HCT116 (cell line): ENCODE measurements at regions not wholly inside any gene's neighbourhood (a gene's known extent, or its start where the extent isn't known, plus 50 kb on each side); places are given as distances from the start of the nearest gene placed in this dataset.

ENCODE experiments used
- ATAC-seq: fragments of 200-7000 bp; cut with Tn5 transposase; 2 replicates; pipeline ENCODE4 v1.9.1; 2020; ENCODE audit warnings: mild to moderate bottlenecking, moderate library complexity
- BruUV-seq: library from RNA; stranded (reverse); fragments of 400-500 nt; replicated peaks from 2 replicates; lab custom pipeline; 2021; lab: Mats Ljungman, UMichigan
- CTCF ChIA-PET: fragments of 300-600 bp; sonication (Branson Sonifier 250); formaldehyde crosslinking; loops from one replicate; lab custom pipeline; 2021; ENCODE audit warnings: antibody characterized with exemption; lab: Charles Lee
- POLR2A ChIA-PET: fragments of 300-600, 350-600 bp; sonication (Branson Sonifier 250); formaldehyde crosslinking; loops from one replicate; lab custom pipeline; 2021; ENCODE audit warnings: antibody characterized with exemption; lab: Charles Lee
- RAD21 ChIA-PET, 2 experiments: fragments of 300-600 bp; sonication (Branson Sonifier 250); formaldehyde crosslinking; loops; one replicate each; lab custom pipeline; 2023; ENCODE audit warnings: low total read pairs in 2 of 2; ENCODE audit not compliant: uncharacterized antibody in 2 of 2, unreplicated experiment in 2 of 2, low non-redundant PET in 1 of 2; lab: Charles Lee
- DNase-seq: peaks from one replicate; pipeline ENCODE4 v3.0.0-alpha.2; 2010; ENCODE audit warnings: low read depth, low spot score
- H2AFZ ChIP-seq: fragments of 200-600 bp; shearing (Covaris generic), sonication (generic); 2 replicates; pipeline ENCODE4 v1.6.1; 2017; ENCODE audit warnings: low read depth, mixed run types, mixed read lengths, antibody characterized with exemption, low read length; ENCODE audit not compliant: poor library complexity, severe bottlenecking
- H3K27ac ChIP-seq: 2 replicates; pipeline ENCODE4 v1.5.1; 2012; ENCODE audit warnings: low read depth, low read length
- H3K27me3 ChIP-seq: fragments of 200-600 bp; sonication (generic); 2 replicates; pipeline ENCODE4 v1.6.1; 2016; ENCODE audit warnings: mixed run types, low read length, mixed read lengths; ENCODE audit not compliant: insufficient read depth
- H3K36me3 ChIP-seq, 2 experiments: fragments of 200-500 bp in 1 of 2; fragments of 200-600 bp in 1 of 2; sonication (Bioruptor generic) in 1 of 2; sonication (generic) in 1 of 2; 2 replicates each; pipeline versions ENCODE4 v1.5.1 to v1.6.1; 2014 to 2016; ENCODE audit warnings: low read length in 2 of 2, inconsistent platforms in 1 of 2, mixed read lengths in 1 of 2, mixed run types in 1 of 2; ENCODE audit not compliant: insufficient read depth in 2 of 2, control insufficient read depth in 1 of 2
- H3K4me1 ChIP-seq, 2 experiments: fragments of 200-600 bp in 1 of 2; sonication (generic) in 1 of 2; 2 replicates each; pipeline versions ENCODE4 v1.5.1 to v1.6.1; 2012 to 2017; ENCODE audit warnings: low read length in 2 of 2, inconsistent platforms in 1 of 2, mild to moderate bottlenecking in 1 of 2, mixed read lengths in 1 of 2, mixed run types in 1 of 2, moderate library complexity in 1 of 2; ENCODE audit not compliant: insufficient read depth in 2 of 2, control insufficient read depth in 1 of 2
- H3K4me2 ChIP-seq: fragments of 200-600 bp; sonication (generic); 2 replicates; pipeline ENCODE4 v1.6.1; 2017; ENCODE audit warnings: mixed run types, low read length, mixed read lengths
- H3K4me3 ChIP-seq, 2 experiments: fragments of 200-600 bp in 1 of 2; sonication (generic) in 1 of 2; replicated peaks in 1 of 2; 2 replicates each; pipeline ENCODE4 v1.5.1; 2011 to 2016; ENCODE audit warnings: low read length in 2 of 2, control low read depth in 1 of 2, low read depth in 1 of 2, mild to moderate bottlenecking in 1 of 2, mixed read lengths in 1 of 2, mixed run types in 1 of 2
- H3K79me2 ChIP-seq: fragments of 200-600 bp; sonication (generic); 2 replicates; pipeline ENCODE4 v1.6.1; 2017; ENCODE audit warnings: mild to moderate bottlenecking, mixed run types, low read length, moderate library complexity, mixed read lengths; ENCODE audit not compliant: insufficient read depth
- H3K9ac ChIP-seq: fragments of 200-600 bp; sonication (generic); 2 replicates; pipeline ENCODE4 v1.6.1; 2016; ENCODE audit warnings: low read length, mixed read lengths
- H3K9me2 ChIP-seq: fragments of 200-600 bp; sonication (generic), shearing (Covaris generic); 2 replicates; pipeline ENCODE4 v1.6.1; 2017; ENCODE audit warnings: mixed run types, mild to moderate bottlenecking, moderate library complexity; ENCODE audit not compliant: insufficient read depth
- H3K9me3 ChIP-seq, 2 experiments: fragments of 200-500 bp in 1 of 2; fragments of 200-600 bp in 1 of 2; sonication (Bioruptor generic) in 1 of 2; sonication (generic) in 1 of 2; 2 replicates each; pipeline ENCODE4 v1.6.1; 2014 to 2017; ENCODE audit warnings: low read length in 2 of 2, mixed read lengths in 2 of 2, inconsistent platforms in 1 of 2, low read depth in 1 of 2, mild to moderate bottlenecking in 1 of 2, mixed run types in 1 of 2, moderate library complexity in 1 of 2; ENCODE audit not compliant: control insufficient read depth in 1 of 2, insufficient read depth in 1 of 2
- H4K20me1 ChIP-seq: fragments of 200-600 bp; sonication (generic), shearing (Covaris generic); 2 replicates; pipeline ENCODE4 v1.6.1; 2017; ENCODE audit warnings: mixed run types, mild to moderate bottlenecking, moderate library complexity; ENCODE audit not compliant: insufficient read depth
- CEBPB ChIP-seq: IDR thresholded peaks from 2 replicates; pipeline ENCODE4 v1.6.1; 2012; ENCODE audit warnings: low read depth
- ELF1 ChIP-seq: IDR thresholded peaks from 2 replicates; pipeline ENCODE4 v1.6.1; 2012; ENCODE audit warnings: low read depth, borderline replicate concordance
- JUND ChIP-seq: IDR thresholded peaks from 2 replicates; pipeline ENCODE4 v1.6.1; 2012
- MAX ChIP-seq: IDR thresholded peaks from 2 replicates; pipeline ENCODE4 v1.6.1; 2012
- SP1 ChIP-seq: IDR thresholded peaks from 2 replicates; pipeline ENCODE4 v1.6.1; 2012; ENCODE audit warnings: low read depth
- ZFX ChIP-seq: fragments of 450-650 bp; IDR thresholded peaks from 2 replicates; pipeline ENCODE4 v1.6.1; 2017
- intact Hi-C: fragments of 100-400 bp; cut with micrococcal nuclease; formaldehyde crosslinking; loops from 2 replicates; pipeline ENCODE4 v1.10.0; 2022
- TF ChIP-seq, protein P1 (sequence below): IDR thresholded peaks from 2 replicates; pipeline ENCODE4 v1.6.1; 2012; ENCODE audit warnings: low read depth
- TF ChIP-seq, protein P2 (sequence below), 3 experiments: fragments of 200-600 bp in 1 of 3; sonication (generic) in 1 of 3; IDR thresholded peaks in 2 of 3; conservative IDR thresholded peaks in 1 of 3; 2 replicates each; pipeline ENCODE4 v1.5.1; 2012 to 2017; ENCODE audit warnings: low read depth in 2 of 3, low read length in 2 of 3, antibody characterized with exemption in 1 of 3, borderline replicate concordance in 1 of 3, control low read depth in 1 of 3, mild to moderate bottlenecking in 1 of 3, mixed read lengths in 1 of 3, mixed run types in 1 of 3, moderate library complexity in 1 of 3; ENCODE audit not compliant: insufficient read depth in 1 of 3
- TF ChIP-seq, protein P3 (sequence below): IDR thresholded peaks from 2 replicates; pipeline ENCODE4 v1.6.1; 2011; ENCODE audit warnings: mild to moderate bottlenecking, low read length, moderate library complexity; ENCODE audit not compliant: insufficient replicate concordance; ENCODE audit errors: extremely low read depth

- RAD21 ChIA-PET = no interaction called here
- no peak for DNase-seq
- Histone ChIP-seq H3K4me2 (no peak overlapping the region), H3K9me3 (peaks cover 0 to 25% of the 10 kb centered on the region in 2 experiments; a peak in 2 of 4 replicates), H3K27ac (no peak overlapping the region), H3K9ac (no peak overlapping the region), H4K20me1 (no peaks in the 10 kb centered on the region), H3K36me3 (no peaks in the 10 kb centered on the region), H3K4me1 (no peaks in the 10 kb centered on the region), H3K79me2 (no peaks in the 10 kb centered on the region), H2AFZ (no peak overlapping the region), H3K27me3 (no peaks in the 10 kb centered on the region), H3K9me2 (no peaks in the 10 kb centered on the region), H3K4me3 (no peak overlapping the region)
- CTCF ChIA-PET = no interaction called here
- no peak for ATAC-seq
- intact Hi-C loops = no loop called here
- BruUV-seq = no TSS peak
- POLR2A ChIA-PET = no interaction called here
- TF ChIP-seq MAX (no peak), SP1 (no peak), ELF1 (no peak), CEBPB (no peak), ZFX (no peak), JUND (no peak)
- TF ChIP-seq, protein P1, sequence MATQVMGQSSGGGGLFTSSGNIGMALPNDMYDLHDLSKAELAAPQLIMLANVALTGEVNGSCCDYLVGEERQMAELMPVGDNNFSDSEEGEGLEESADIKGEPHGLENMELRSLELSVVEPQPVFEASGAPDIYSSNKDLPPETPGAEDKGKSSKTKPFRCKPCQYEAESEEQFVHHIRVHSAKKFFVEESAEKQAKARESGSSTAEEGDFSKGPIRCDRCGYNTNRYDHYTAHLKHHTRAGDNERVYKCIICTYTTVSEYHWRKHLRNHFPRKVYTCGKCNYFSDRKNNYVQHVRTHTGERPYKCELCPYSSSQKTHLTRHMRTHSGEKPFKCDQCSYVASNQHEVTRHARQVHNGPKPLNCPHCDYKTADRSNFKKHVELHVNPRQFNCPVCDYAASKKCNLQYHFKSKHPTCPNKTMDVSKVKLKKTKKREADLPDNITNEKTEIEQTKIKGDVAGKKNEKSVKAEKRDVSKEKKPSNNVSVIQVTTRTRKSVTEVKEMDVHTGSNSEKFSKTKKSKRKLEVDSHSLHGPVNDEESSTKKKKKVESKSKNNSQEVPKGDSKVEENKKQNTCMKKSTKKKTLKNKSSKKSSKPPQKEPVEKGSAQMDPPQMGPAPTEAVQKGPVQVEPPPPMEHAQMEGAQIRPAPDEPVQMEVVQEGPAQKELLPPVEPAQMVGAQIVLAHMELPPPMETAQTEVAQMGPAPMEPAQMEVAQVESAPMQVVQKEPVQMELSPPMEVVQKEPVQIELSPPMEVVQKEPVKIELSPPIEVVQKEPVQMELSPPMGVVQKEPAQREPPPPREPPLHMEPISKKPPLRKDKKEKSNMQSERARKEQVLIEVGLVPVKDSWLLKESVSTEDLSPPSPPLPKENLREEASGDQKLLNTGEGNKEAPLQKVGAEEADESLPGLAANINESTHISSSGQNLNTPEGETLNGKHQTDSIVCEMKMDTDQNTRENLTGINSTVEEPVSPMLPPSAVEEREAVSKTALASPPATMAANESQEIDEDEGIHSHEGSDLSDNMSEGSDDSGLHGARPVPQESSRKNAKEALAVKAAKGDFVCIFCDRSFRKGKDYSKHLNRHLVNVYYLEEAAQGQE = no peak
- TF ChIP-seq, protein P2, sequence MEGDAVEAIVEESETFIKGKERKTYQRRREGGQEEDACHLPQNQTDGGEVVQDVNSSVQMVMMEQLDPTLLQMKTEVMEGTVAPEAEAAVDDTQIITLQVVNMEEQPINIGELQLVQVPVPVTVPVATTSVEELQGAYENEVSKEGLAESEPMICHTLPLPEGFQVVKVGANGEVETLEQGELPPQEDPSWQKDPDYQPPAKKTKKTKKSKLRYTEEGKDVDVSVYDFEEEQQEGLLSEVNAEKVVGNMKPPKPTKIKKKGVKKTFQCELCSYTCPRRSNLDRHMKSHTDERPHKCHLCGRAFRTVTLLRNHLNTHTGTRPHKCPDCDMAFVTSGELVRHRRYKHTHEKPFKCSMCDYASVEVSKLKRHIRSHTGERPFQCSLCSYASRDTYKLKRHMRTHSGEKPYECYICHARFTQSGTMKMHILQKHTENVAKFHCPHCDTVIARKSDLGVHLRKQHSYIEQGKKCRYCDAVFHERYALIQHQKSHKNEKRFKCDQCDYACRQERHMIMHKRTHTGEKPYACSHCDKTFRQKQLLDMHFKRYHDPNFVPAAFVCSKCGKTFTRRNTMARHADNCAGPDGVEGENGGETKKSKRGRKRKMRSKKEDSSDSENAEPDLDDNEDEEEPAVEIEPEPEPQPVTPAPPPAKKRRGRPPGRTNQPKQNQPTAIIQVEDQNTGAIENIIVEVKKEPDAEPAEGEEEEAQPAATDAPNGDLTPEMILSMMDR (IDR thresholded peaks at IDR 0.05 in 2 of 3, conservative IDR thresholded peaks at IDR 0.05 in 1 of 3; ENCODE audit: borderline replicate concordance in 1 of 3, insufficient read depth in 1 of 3, low read depth in 2 of 3, low read length in 2 of 3) = no peak
- TF ChIP-seq, protein P3, sequence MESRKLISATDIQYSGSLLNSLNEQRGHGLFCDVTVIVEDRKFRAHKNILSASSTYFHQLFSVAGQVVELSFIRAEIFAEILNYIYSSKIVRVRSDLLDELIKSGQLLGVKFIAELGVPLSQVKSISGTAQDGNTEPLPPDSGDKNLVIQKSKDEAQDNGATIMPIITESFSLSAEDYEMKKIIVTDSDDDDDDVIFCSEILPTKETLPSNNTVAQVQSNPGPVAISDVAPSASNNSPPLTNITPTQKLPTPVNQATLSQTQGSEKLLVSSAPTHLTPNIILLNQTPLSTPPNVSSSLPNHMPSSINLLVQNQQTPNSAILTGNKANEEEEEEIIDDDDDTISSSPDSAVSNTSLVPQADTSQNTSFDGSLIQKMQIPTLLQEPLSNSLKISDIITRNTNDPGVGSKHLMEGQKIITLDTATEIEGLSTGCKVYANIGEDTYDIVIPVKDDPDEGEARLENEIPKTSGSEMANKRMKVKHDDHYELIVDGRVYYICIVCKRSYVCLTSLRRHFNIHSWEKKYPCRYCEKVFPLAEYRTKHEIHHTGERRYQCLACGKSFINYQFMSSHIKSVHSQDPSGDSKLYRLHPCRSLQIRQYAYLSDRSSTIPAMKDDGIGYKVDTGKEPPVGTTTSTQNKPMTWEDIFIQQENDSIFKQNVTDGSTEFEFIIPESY = no peak
Observed at GRCh38 chr4:23374259-23374658, 515.6 kb downstream of the PPARGC1A start.
